GM12892 (cell line): ENCODE measurements at regions not wholly inside any gene's neighbourhood (a gene's known extent, or its start where the extent isn't known, plus 50 kb on each side); places are given as distances from the start of the nearest gene placed in this dataset.

ENCODE experiments used
- POLR2A ChIP-seq: IDR thresholded peaks from 2 replicates; pipeline ENCODE4 v1.6.1; 2011; ENCODE audit warnings: low read depth, low read length, control low read depth
- POLR2AphosphoS5 ChIP-seq: IDR thresholded peaks from 2 replicates; pipeline ENCODE4 v1.6.1; 2011; ENCODE audit warnings: low read depth, low read length, control low read depth

GRCh38 chr5:105807290-105807689 lies 1863.4 kb downstream of the EFNA5 start:
- TF ChIP-seq POLR2A (no peak), POLR2AphosphoS5 (no peak)
